Hepatocyte (in vitro differentiated cells): ENCODE measurements at regions not wholly inside any gene's neighbourhood (a gene's known extent, or its start where the extent isn't known, plus 50 kb on each side); places are given as distances from the start of the nearest gene placed in this dataset.

Experiments used
- CTCF ChIP-seq: fragments of 200-600 bp; sonication (generic); IDR thresholded peaks from 2 replicates; pipeline ENCODE4 v1.5.1; 2016; ENCODE audit warnings: antibody characterized with exemption, mild to moderate bottlenecking; ENCODE audit not compliant: poor library complexity
- EZH2 ChIP-seq: fragments of 200-600 bp; sonication (generic); IDR thresholded peaks from 2 replicates; pipeline ENCODE4 v1.6.1; 2016; ENCODE audit warnings: antibody characterized with exemption, mild to moderate bottlenecking, borderline replicate concordance

GRCh38 chr14:59091404-59091803 is 97.1 kb upstream of the DAAM1 start:
- no peak for TF ChIP-seq CTCF
- TF ChIP-seq EZH2 = no peak
